H9 (cell line): ENCODE measurements at regions not wholly inside any gene's neighbourhood (a gene's known extent, or its start where the extent isn't known, plus 50 kb on each side); places are given as distances from the start of the nearest gene placed in this dataset.

ENCODE experiments used
- DNase-seq: peaks from one replicate; pipeline ENCODE4 v3.0.0-alpha.2; 2017
- H2AFZ ChIP-seq: one replicate; pipeline ENCODE4 v1.6.1; 2013; ENCODE audit warnings: mild to moderate bottlenecking, low read length, control low read depth, moderate library complexity
- H2AK5ac ChIP-seq: 2 replicates; pipeline ENCODE4 v1.6.1; 2013; ENCODE audit warnings: low read length, control low read depth, mixed read lengths; ENCODE audit not compliant: insufficient read length
- H2BK120ac ChIP-seq: one replicate; pipeline ENCODE4 v1.6.1; 2013; ENCODE audit warnings: low read depth, mild to moderate bottlenecking, low read length, control low read depth, inconsistent platforms; ENCODE audit not compliant: poor library complexity, severe bottlenecking
- H2BK12ac ChIP-seq: 2 replicates; pipeline ENCODE4 v1.6.1; 2013; ENCODE audit warnings: low read length, control low read depth, mixed read lengths, low read depth; ENCODE audit not compliant: insufficient read length
- H2BK15ac ChIP-seq: 2 replicates; pipeline ENCODE4 v1.6.1; 2013; ENCODE audit warnings: low read depth, low read length, control low read depth
- H2BK20ac ChIP-seq: one replicate; pipeline ENCODE4 v1.6.1; 2013; ENCODE audit warnings: low read depth, mild to moderate bottlenecking, low read length, control low read depth, inconsistent platforms; ENCODE audit not compliant: poor library complexity, severe bottlenecking
- H2BK5ac ChIP-seq: 2 replicates; pipeline ENCODE4 v1.6.1; 2013; ENCODE audit warnings: low read length, control low read depth, mixed read lengths; ENCODE audit not compliant: insufficient read length
- H3K14ac ChIP-seq: 2 replicates; pipeline ENCODE4 v1.6.1; 2013; ENCODE audit warnings: low read length, control low read depth; ENCODE audit not compliant: insufficient read depth
- H3K18ac ChIP-seq: 2 replicates; pipeline ENCODE4 v1.6.1; 2013; ENCODE audit warnings: low read depth, mild to moderate bottlenecking, mixed read lengths, low read length, control low read depth; ENCODE audit not compliant: insufficient read length
- H3K23ac ChIP-seq: 2 replicates; pipeline ENCODE4 v1.6.1; 2013; ENCODE audit warnings: low read length, control low read depth, mixed read lengths, low read depth; ENCODE audit not compliant: insufficient read length
- H3K23me2 ChIP-seq: 2 replicates; pipeline ENCODE4 v1.6.1; 2013; ENCODE audit warnings: low read depth, mild to moderate bottlenecking, mixed read lengths, low read length, control low read depth; ENCODE audit not compliant: insufficient read length, poor library complexity, severe bottlenecking
- H3K27ac ChIP-seq: 2 replicates; pipeline ENCODE4 v1.5.1; 2013; ENCODE audit warnings: low read length, control low read depth, mixed read lengths, low read depth; ENCODE audit not compliant: insufficient read length
- H3K27me3 ChIP-seq: 2 replicates; pipeline ENCODE4 v1.6.1; 2013; ENCODE audit warnings: low read length, control low read depth, inconsistent platforms; ENCODE audit not compliant: insufficient read depth
- H3K4ac ChIP-seq: 2 replicates; pipeline ENCODE4 v1.6.1; 2013; ENCODE audit warnings: low read depth, mild to moderate bottlenecking, control low read depth, inconsistent platforms, low read length, moderate library complexity
- H3K4me1 ChIP-seq: 2 replicates; pipeline ENCODE4 v1.6.1; 2013; ENCODE audit warnings: low read length, control low read depth, inconsistent platforms; ENCODE audit not compliant: insufficient read depth
- H3K4me2 ChIP-seq: 2 replicates; pipeline ENCODE4 v1.6.1; 2013; ENCODE audit warnings: low read length, control low read depth, mixed read lengths; ENCODE audit not compliant: insufficient read length, insufficient read depth
- H3K56ac ChIP-seq: 2 replicates; pipeline ENCODE4 v1.6.1; 2013; ENCODE audit warnings: low read depth, mild to moderate bottlenecking, mixed read lengths, low read length, control low read depth; ENCODE audit not compliant: insufficient read length
- H3K79me1 ChIP-seq: 2 replicates; pipeline ENCODE4 v1.6.1; 2013; ENCODE audit warnings: low read depth, mild to moderate bottlenecking, moderate library complexity, low read length, control low read depth, inconsistent platforms; ENCODE audit not compliant: insufficient read depth, poor library complexity, severe bottlenecking
- H3K79me2 ChIP-seq: 2 replicates; pipeline ENCODE4 v1.6.1; 2013; ENCODE audit warnings: low read length, control low read depth, inconsistent platforms; ENCODE audit not compliant: insufficient read depth
- H3K9ac ChIP-seq: 2 replicates; pipeline ENCODE4 v1.6.1; 2013; ENCODE audit warnings: low read length, control low read depth, mixed read lengths; ENCODE audit not compliant: insufficient read length; ENCODE audit errors: extremely low read depth
- H3K9me3 ChIP-seq: one replicate; pipeline ENCODE4 v1.6.1; 2013; ENCODE audit warnings: low read depth, low read length, inconsistent platforms; ENCODE audit not compliant: control insufficient read depth
- H3T11ph ChIP-seq: one replicate; pipeline ENCODE4 v1.6.1; 2013; ENCODE audit warnings: mild to moderate bottlenecking, low read length, control low read depth, inconsistent platforms
- H4K20me1 ChIP-seq: one replicate; pipeline ENCODE4 v1.6.1; 2013; ENCODE audit not compliant: control insufficient read depth, insufficient read length, insufficient read depth
- H4K5ac ChIP-seq: 2 replicates; pipeline ENCODE4 v1.6.1; 2013; ENCODE audit warnings: low read depth, mild to moderate bottlenecking, mixed read lengths, low read length, control low read depth; ENCODE audit not compliant: insufficient read length
- H4K8ac ChIP-seq: replicated peaks from 2 replicates; pipeline ENCODE4 v1.6.1; 2013; ENCODE audit warnings: low read length, control low read depth, mixed read lengths, low read depth; ENCODE audit not compliant: insufficient read length
- H4K91ac ChIP-seq: 2 replicates; pipeline ENCODE4 v1.6.1; 2013; ENCODE audit warnings: low read depth, mild to moderate bottlenecking, moderate library complexity, mixed read lengths, low read length, control low read depth; ENCODE audit not compliant: insufficient read length
- H3K27ac Mint-ChIP-seq, 3 experiments: 2 replicates in 2 of 3; 3 replicates in 1 of 3; pipeline ENCODE4 v1.8.0; 2020 to 2021; ENCODE audit warnings: mixed read lengths in 3 of 3, mild to moderate bottlenecking in 1 of 3, moderate library complexity in 1 of 3
- H3K27me3 Mint-ChIP-seq: 2 replicates; pipeline ENCODE4 v1.8.0; 2021; ENCODE audit warnings: low read depth, mild to moderate bottlenecking, moderate library complexity, mixed read lengths
- H3K36me3 Mint-ChIP-seq, 3 experiments: 2 replicates in 2 of 3; 3 replicates in 1 of 3; pipeline ENCODE4 v1.8.0; 2020 to 2021; ENCODE audit warnings: low read depth in 3 of 3, mixed read lengths in 3 of 3; ENCODE audit not compliant: insufficient read depth in 1 of 3
- H3K4me1 Mint-ChIP-seq, 2 experiments: 2 replicates each; pipeline ENCODE4 v1.8.0; 2020; ENCODE audit warnings: mixed read lengths in 2 of 2
- H3K4me3 Mint-ChIP-seq, 2 experiments: 2 replicates in 1 of 2; 3 replicates in 1 of 2; pipeline ENCODE4 v1.8.0; 2020 to 2021; ENCODE audit warnings: mild to moderate bottlenecking in 2 of 2, mixed read lengths in 2 of 2, moderate library complexity in 1 of 2
- H3K9me3 Mint-ChIP-seq, 2 experiments: 2 replicates in 1 of 2; 3 replicates in 1 of 2; pipeline ENCODE4 v1.8.0; 2020; ENCODE audit warnings: mild to moderate bottlenecking in 2 of 2, mixed read lengths in 2 of 2, moderate library complexity in 1 of 2
- CTCF ChIP-seq: fragments of 200-600 bp; sonication (generic); conservative IDR thresholded peaks from 3 replicates; pipeline ENCODE4 v1.8.0; 2021; ENCODE audit warnings: antibody characterized with exemption, mild to moderate bottlenecking
- WGBS: extraction: QIAGEN DNeasy Blood & Tissue Kit; methylation state at CpG from one replicate; pipeline ENCODE4 v1.1.7; 2013; ENCODE audit warnings: missing lambda C conversion rate, low lambda C conversion rate, mixed read lengths; ENCODE audit not compliant: insufficient read length; ENCODE audit errors: extremely low coverage; 5-methylcytosine and 5-hydroxymethylcytosine counted together

GRCh38 chr13:77480066-77480465 lies 55.4 kb upstream of the SCEL start:
- peak overlapping the region; percentile 22 for H3K4me2 ChIP-seq

More at GRCh38 chr13:77480066-77480465, 55.4 kb upstream of the SCEL start:
- Histone ChIP-seq H2AFZ (peak overlapping the region; percentile 79), H3K9ac (no peak overlapping the region), H2BK12ac (no peak overlapping the region), H3K18ac (no peak overlapping the region), H2BK120ac (no peak overlapping the region), H3K23ac (no peak overlapping the region), H3T11ph (no peak overlapping the region), H4K8ac (no peak overlapping the region), H2BK5ac (peak overlapping the region; percentile 24), H3K4ac (no peak overlapping the region), H3K79me1 (no peaks in the 10 kb centered on the region), H2BK15ac (no peak overlapping the region), H3K23me2 (no peaks in the 10 kb centered on the region), H4K91ac (no peak overlapping the region), H3K56ac (no peak overlapping the region), H4K20me1 (no peaks in the 10 kb centered on the region), H2AK5ac (no peak overlapping the region), H3K27ac (no peak overlapping the region), H4K5ac (no peak overlapping the region), H3K79me2 (no peaks in the 10 kb centered on the region), H3K14ac (no peak overlapping the region), H3K4me1 (peaks cover 6% of the 10 kb centered on the region; the same call in 1 of the 2 replicates), H3K9me3 (no peaks in the 10 kb centered on the region), H3K27me3 (no peaks in the 10 kb centered on the region), H2BK20ac (no peak overlapping the region)
- Mint-ChIP-seq H3K27ac (no peak overlapping the region; a peak in 1 of 7 replicates), H3K36me3 (no peaks in the 10 kb centered on the region; a peak in 1 of 7 replicates), H3K27me3 (no peaks in the 10 kb centered on the region), H3K9me3 (peaks cover 0 to 5% of the 10 kb centered on the region in 2 experiments; a peak in 3 of 5 replicates), H3K4me1 (peaks cover 27 to 34% of the 10 kb centered on the region in 2 experiments), H3K4me3 (0 out of 5 replicates have a peak overlapping the region, but pooled peaks of 1 of the 2 experiments have one; percentile 7)
- DNase-seq = no peak
- WGBS = no CpG with 5 or more reads among the region's 2 CpGs
- TF ChIP-seq CTCF = no peak
